NT2/D1 (cell line): ENCODE measurements at regions not wholly inside any gene's neighbourhood (a gene's known extent, or its start where the extent isn't known, plus 50 kb on each side); places are given as distances from the start of the nearest gene placed in this dataset.
"Not testable (repeated sequence)": the region's sequence is repeated elsewhere in the genome, so short reads cannot be mapped to it uniquely, and the experiment has no call there.

Source experiments
- DNase-seq: peaks from one replicate; pipeline ENCODE4 v3.0.0-alpha.2; 2011; ENCODE audit warnings: low read depth, low spot score
- H3K27me3 ChIP-seq: 2 replicates; pipeline ENCODE4 v1.6.0; 2011; ENCODE audit warnings: mild to moderate bottlenecking; ENCODE audit not compliant: insufficient read length, insufficient read depth
- H3K36me3 ChIP-seq: 2 replicates; pipeline ENCODE4 v1.6.1; 2011; ENCODE audit warnings: mild to moderate bottlenecking, low read length, mixed read lengths; ENCODE audit not compliant: insufficient read depth, insufficient read length
- H3K4me1 ChIP-seq: 2 replicates; pipeline ENCODE4 v1.5.1; 2011; ENCODE audit not compliant: insufficient read depth, insufficient read length
- H3K4me3 ChIP-seq: 2 replicates; pipeline ENCODE4 v1.5.1; 2011; ENCODE audit warnings: low read depth; ENCODE audit not compliant: insufficient read length
- H3K9ac ChIP-seq: 2 replicates; pipeline ENCODE4 v1.6.0; 2011; ENCODE audit warnings: low read depth; ENCODE audit not compliant: insufficient read length
- H3K9me3 ChIP-seq: 2 replicates; pipeline ENCODE4 v1.5.1; 2011; ENCODE audit warnings: mild to moderate bottlenecking, low read length; ENCODE audit not compliant: insufficient read depth
- SUZ12 ChIP-seq: IDR thresholded peaks from 2 replicates; pipeline ENCODE4 v1.6.1; 2011; ENCODE audit not compliant: insufficient read length, insufficient read depth; ENCODE audit errors: extremely low read depth
- YY1 ChIP-seq: IDR thresholded peaks from 2 replicates; pipeline ENCODE4 v1.6.1; 2011; ENCODE audit not compliant: insufficient read length, insufficient read depth
- ZNF274 ChIP-seq: IDR thresholded peaks from 2 replicates; pipeline ENCODE4 v1.6.1; 2011; ENCODE audit warnings: mild to moderate bottlenecking, low read depth, low read length

- H3K9ac ChIP-seq, result no peak overlapping the region
- H3K36me3 ChIP-seq, result no peaks in the 10 kb centered on the region
- H3K4me1 ChIP-seq, result no peaks in the 10 kb centered on the region
- no peaks in the 10 kb centered on the region for H3K27me3 ChIP-seq
- H3K9me3 ChIP-seq, result peaks cover 13% of the 10 kb centered on the region
- DNase-seq, result no peak
- H3K4me3 ChIP-seq, result no peak overlapping the region
- TF ChIP-seq SUZ12, result no peak
Observed at GRCh38 chr12:74595696-74596095, 58.1 kb downstream of the ATXN7L3B start.

- DNase-seq, result no peak
- H3K4me3 ChIP-seq, result no peak overlapping the region
- H3K36me3 ChIP-seq, result no peaks in the 10 kb centered on the region
Observed at GRCh38 chr12:74598819-74599218, 61.2 kb downstream of the ATXN7L3B start.

GRCh38 chr12:74599932-74600331, 62.3 kb downstream of the ATXN7L3B start:
- Histone ChIP-seq H3K27me3 (no peaks in the 10 kb centered on the region), H3K4me3 (no peak overlapping the region), H3K9ac (no peak overlapping the region), H3K4me1 (no peaks in the 10 kb centered on the region), H3K36me3 (no peaks in the 10 kb centered on the region), H3K9me3 (peaks cover 18% of the 10 kb centered on the region)
- DNase-seq, result no peak
- TF ChIP-seq SUZ12, result no peak
- no peak for TF ChIP-seq ZNF274
- no peak for TF ChIP-seq YY1

More at GRCh38 chr12:74598819-74599218, 61.2 kb downstream of the ATXN7L3B start:
- Histone ChIP-seq H3K9me3 (peaks cover 18% of the 10 kb centered on the region), H3K27me3 (no peaks in the 10 kb centered on the region), H3K4me1 (no peaks in the 10 kb centered on the region), H3K9ac (no peak overlapping the region)
- TF ChIP-seq YY1 (no peak), ZNF274 (no peak), SUZ12 (no peak)

GRCh38 chr12:74600817-74601216, 63.2 kb downstream of the ATXN7L3B start:
- H3K4me3 ChIP-seq, H3K4me1 ChIP-seq, H3K36me3 ChIP-seq, DNase-seq, H3K27me3 ChIP-seq, H3K9ac ChIP-seq: not testable (repeated sequence)
- H3K9me3 ChIP-seq, result peaks cover 18% of the 10 kb centered on the region

- Histone ChIP-seq H3K9ac (no peak overlapping the region), H3K27me3 (no peaks in the 10 kb centered on the region), H3K4me1 (no peaks in the 10 kb centered on the region), H3K9me3 (peaks cover 18% of the 10 kb centered on the region), H3K4me3 (no peak overlapping the region), H3K36me3 (no peaks in the 10 kb centered on the region)
- TF ChIP-seq ZNF274, result no peak
- TF ChIP-seq YY1, result no peak
- no peak for TF ChIP-seq SUZ12
- DNase-seq, result no peak
Observed at GRCh38 chr12:74602881-74603672, 65.4 kb downstream of the ATXN7L3B start.

- no peak overlapping the region for H3K9ac ChIP-seq
- no peaks in the 10 kb centered on the region for H3K4me1 ChIP-seq
- H3K9me3 ChIP-seq, result no peaks in the 10 kb centered on the region
- H3K4me3 ChIP-seq, result no peak overlapping the region
- no peak for TF ChIP-seq YY1
- TF ChIP-seq ZNF274, result no peak
- no peak for TF ChIP-seq SUZ12
- H3K36me3 ChIP-seq, result no peaks in the 10 kb centered on the region
- DNase-seq, result no peak
- H3K27me3 ChIP-seq, result no peaks in the 10 kb centered on the region
Observed at GRCh38 chr12:74608231-74608775, 70.7 kb downstream of the ATXN7L3B start.

- TF ChIP-seq YY1 (no peak), SUZ12 (no peak), ZNF274 (no peak)
- H3K4me3 ChIP-seq, result no peak overlapping the region
- H3K36me3 ChIP-seq, result no peaks in the 10 kb centered on the region
- no peaks in the 10 kb centered on the region for H3K4me1 ChIP-seq
- no peaks in the 10 kb centered on the region for H3K27me3 ChIP-seq
- no peaks in the 10 kb centered on the region for H3K9me3 ChIP-seq
- no peak overlapping the region for H3K9ac ChIP-seq
- no peak for DNase-seq
Observed at GRCh38 chr12:74610711-74611110, 73.1 kb downstream of the ATXN7L3B start.

- no peaks in the 10 kb centered on the region for H3K9me3 ChIP-seq
- DNase-seq, result no peak
Observed at GRCh38 chr12:74614426-74614825, 76.8 kb downstream of the ATXN7L3B start.

More at GRCh38 chr12:74614426-74614825, 76.8 kb downstream of the ATXN7L3B start:
- TF ChIP-seq SUZ12, result no peak
- TF ChIP-seq ZNF274, result no peak
- TF ChIP-seq YY1, result no peak
- Histone ChIP-seq H3K4me1 (no peaks in the 10 kb centered on the region), H3K4me3 (no peak overlapping the region), H3K27me3 (no peaks in the 10 kb centered on the region), H3K9ac (no peak overlapping the region), H3K36me3 (no peaks in the 10 kb centered on the region)
